HG02970 (cell line): ENCODE measurements at regions not wholly inside any gene's neighbourhood (a gene's known extent, or its start where the extent isn't known, plus 50 kb on each side); places are given as distances from the start of the nearest gene placed in this dataset.
"Not testable (repeated sequence)": the region's sequence is repeated elsewhere in the genome, so short reads cannot be mapped to it uniquely, and the experiment has no call there.

Source experiments
- ATAC-seq: cut with Tn5 transposase; IDR thresholded peaks from one replicate; pipeline ENCODE4 v1.9.1; 2021; ENCODE audit warnings: mild to moderate bottlenecking, moderate library complexity, moderate number of reproducible peaks; ENCODE audit not compliant: unreplicated experiment, low FRiP score

- ATAC-seq: no peak
Measured at GRCh38 chr1:38787041-38787440, 72.5 kb downstream of the RRAGC start.

GRCh38 chr1:38786040-38786436 is 73.5 kb downstream of the RRAGC start:
- ATAC-seq: no peak

DNA sequence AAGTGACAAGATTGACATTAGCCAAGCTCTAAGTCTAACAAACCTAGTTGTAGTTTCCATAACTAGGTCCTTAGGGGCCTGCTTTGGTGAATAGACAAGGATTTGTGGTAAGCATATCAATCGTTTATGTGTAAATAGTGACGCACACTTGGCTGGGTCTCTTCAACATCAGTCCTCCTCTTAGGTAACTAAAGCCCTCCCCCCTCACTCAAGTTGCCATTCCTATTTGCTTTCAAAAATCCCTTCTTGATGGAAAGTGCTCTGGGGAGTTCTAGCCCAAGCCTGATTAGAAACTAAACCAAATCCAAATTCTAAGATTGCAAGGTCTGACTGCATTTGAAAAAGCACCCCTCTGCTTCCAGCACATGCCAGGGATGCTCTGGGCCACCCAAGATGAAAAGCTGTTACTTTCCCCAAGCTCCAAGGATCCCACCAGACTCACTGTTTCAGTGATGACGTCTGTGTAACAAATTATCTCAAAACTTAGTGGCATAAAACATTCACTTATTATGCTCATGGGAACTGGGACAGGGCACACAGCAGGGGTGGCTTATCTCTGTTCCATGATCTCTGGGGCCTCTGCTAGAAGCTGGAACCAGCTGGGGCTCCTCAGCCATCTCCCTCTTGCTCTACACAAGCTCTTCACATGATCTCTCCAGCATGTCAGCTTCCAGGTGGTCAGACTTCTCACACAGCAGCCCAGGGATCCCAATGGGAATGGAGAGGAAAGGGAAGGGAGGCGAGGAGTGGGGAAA is 74.1 kb downstream of the RRAGC start:
- no peak for ATAC-seq

DNA sequence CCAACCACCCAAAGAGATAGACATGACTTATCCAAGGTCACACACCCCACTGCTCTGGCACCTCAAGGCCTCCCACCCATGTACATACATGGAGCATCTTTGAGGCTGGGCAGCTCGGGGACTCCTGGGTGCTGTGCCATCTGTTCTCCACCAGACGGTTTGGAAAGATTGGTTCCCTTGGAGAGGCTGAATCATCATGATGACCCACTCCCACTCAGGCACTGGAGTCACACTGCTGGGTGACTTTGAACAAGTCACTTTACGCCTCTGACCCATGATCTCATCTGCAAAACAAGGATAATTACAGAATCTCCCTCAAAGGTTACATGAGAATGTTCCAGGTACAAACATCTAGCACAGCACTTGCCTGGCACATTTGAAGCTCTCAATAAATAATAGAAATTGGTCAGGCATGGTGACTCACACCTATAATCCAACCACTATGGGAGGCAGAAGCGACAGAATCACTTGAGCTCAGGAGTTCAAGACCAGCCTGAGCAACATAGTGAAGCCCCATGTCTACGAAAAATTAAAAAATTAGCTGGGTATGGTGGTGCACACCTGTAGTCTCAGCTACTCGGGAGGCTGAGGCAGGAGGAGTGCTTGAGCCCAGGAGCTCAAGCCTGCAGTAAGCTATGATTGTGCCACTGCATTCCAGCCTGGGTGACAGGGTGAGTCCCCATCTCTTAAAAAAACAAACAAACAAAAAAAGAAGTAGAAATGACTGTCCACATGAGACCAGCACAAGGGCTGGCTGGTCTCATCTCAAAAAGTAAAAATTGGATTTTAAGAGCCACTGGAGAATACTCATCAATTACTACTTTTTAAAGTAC is 74.9 kb downstream of the RRAGC start:
- no peak for ATAC-seq

- no peak for ATAC-seq
Measured at GRCh38 chr1:38783640-38784229, 75.8 kb downstream of the RRAGC start.

GRCh38 chr1:38781872-38782617 is 77.5 kb downstream of the RRAGC start:
- ATAC-seq: no peak

DNA sequence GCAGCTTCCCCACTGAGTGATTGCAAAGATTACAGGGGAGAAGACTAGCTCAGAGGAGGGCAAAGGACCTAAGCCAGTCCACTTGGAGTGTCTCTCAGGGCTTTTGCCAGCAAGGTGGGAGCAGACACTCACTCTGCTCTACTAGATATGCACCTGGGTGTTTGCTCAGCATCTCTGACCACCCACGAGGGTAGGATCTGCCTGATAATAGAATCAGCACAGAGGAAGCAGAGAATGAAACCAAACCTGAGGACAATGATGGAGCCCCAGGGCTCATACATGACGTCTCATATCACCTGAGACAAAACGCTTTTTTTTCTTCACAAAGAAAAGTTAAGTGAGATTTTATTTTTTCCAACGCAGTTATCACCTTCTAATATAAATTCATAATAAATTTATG is 79.4 kb downstream of the RRAGC start:
- no peak for ATAC-seq

DNA sequence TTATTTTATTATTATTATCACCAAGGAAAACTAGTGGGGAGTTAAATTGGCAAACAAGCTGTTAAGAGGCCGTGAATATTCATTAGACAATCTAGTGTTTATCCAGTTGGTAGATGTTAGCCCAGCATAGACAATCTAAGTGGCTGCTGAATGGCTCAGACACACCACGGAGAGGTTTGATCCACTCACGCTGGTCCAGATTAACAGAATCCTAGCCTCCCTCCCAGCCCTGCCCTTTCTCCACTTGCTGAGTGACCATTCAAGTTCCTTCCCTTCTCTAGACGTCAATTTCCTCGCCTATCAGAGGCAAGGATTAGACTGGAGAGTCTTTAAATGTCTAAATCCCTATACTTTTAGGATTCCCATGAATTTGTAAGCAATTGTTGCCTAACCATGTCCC is 80.1 kb downstream of the RRAGC start:
- no peak for ATAC-seq

DNA sequence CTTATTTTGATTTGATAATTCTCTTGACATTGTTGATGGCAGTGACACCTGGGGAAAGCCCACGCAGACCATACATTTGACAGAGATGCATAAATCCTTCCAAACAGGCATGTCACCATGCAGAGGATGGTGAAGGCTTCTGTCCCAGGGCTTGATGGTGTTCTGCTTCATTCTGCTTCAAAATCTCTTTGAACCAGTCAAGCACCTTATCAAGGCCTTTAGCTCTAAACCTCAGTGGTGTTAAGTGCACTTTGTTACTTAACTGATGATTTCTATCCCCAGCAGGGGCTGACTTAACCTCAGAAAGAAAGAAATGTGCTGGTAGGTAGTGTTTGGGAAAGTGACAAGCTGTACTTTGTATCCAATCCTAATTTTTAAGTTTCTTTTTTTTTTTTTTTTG is 81.1 kb downstream of the RRAGC start:
- ATAC-seq: no peak

DNA sequence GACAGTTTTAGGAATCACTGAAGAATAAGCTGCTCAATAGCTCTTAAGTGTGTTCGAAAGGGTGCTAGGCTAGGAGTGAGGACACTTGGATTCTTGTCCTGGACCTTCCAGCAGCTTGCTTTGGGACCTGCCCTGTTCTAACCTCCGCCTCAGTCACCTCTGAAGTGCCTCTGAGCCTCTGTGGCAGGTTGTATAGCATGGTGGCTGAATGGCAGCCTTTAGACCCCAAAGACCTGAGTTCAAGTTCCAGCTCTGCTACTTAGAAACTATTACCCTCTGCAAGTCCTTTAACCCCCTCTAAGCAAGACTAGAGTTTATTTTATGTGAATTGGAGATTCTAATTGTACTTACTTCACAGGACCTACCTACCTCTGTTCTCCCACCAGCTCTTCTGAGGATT is 81.5 kb downstream of the RRAGC start:
- ATAC-seq: no peak

DNA sequence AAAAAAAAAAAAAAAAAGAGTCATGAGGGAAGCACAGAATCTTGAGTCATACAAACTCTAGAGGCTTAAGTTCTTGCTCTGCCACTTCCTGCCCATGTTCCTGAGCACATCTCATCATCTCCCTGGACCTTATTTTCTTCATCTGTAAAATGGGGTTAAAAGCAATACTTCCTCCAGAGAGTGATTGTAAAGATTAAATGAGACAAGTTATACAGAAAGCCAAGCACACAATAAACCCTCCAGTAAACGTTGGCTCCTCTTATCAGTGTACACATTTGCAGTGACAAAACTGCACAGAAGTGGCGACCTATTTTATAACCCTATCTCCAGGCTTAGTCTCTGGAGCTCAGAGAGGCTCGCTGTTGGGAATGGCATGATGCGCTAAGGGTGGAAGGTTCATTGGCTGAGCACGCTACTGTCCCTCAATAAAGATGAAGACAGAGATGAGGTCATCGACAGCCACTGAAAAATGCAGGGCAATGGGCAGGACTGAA is 82.1 kb downstream of the RRAGC start:
- ATAC-seq: no peak

DNA sequence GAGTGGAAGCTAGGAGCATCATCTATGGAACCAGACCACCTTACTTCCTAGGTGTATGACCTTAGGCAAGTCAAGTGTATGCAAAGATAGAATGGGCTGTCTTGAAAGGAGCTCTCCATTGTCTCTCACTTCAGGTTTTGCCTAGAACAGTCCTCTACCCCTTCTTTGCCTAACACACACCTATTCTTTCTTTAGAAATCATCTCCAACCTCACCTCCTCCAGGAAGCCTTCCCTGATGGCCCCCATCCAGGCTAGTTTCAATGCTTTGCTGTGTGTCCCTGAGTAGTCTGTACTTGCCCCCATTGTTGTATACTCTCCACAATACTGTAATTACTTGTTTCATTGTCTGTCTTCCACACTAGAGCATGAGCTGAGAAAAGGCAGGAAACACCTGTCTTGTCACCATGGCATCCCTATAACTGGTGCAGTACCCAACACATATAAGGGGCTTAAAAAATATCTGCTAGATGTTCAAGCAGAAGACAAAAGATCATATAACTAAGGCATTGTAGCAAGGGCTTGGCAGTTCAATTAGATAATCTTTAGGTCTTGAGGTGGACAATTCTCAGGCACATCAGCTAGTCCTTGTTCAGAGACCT is 83.0 kb downstream of the RRAGC start:
- ATAC-seq: no peak

GRCh38 chr1:38775175-38775845 is 84.3 kb downstream of the RRAGC start:
- ATAC-seq: no peak

- ATAC-seq: no peak
Measured at GRCh38 chr1:38773483-38773882, 86.1 kb downstream of the RRAGC start.

- ATAC-seq: no peak
Measured at GRCh38 chr1:38772953-38773352, 86.6 kb downstream of the RRAGC start.

DNA sequence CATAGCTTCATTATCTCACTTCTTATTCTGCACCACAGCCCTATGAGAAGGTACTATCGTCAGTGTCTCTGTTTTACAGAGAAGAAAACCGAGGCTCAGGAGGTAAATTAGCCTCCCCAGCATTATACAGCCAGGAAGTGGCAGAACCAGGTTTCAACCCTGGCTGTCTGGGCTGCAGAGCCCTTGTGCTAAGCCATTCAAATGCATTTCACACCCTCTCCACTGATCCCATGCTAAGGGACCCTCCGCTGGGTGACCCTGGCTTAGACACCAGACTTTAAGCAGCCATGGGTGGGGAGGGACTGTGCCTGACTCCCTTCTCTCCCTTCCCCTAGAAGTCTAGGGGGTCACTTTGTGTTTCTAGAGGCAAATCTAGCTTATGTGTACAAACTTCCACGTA is 87.5 kb downstream of the RRAGC start:
- no peak for ATAC-seq

GRCh38 chr1:38770516-38771173 is 88.9 kb downstream of the RRAGC start:
- ATAC-seq: not testable (repeated sequence)

- ATAC-seq: no peak
Measured at GRCh38 chr1:38766125-38766524, 93.4 kb downstream of the RRAGC start.

GRCh38 chr1:38763121-38763520 is 96.5 kb downstream of the RRAGC start:
- no peak for ATAC-seq
